Activated naive CD4-positive, alpha-beta T cell treated with anti-CD3 and anti-CD28 coated beads, Interleukin-2, amount 50 U/mL, for 72 hours (primary cell): ENCODE measurements at regions not wholly inside any gene's neighbourhood (a gene's known extent, or its start where the extent isn't known, plus 50 kb on each side); places are given as distances from the start of the nearest gene placed in this dataset.

Experiments
- ATAC-seq, 2 donors: fragments of 150-1000 bp; cut with Tn5 transposase; 2 replicates each; pipeline ENCODE4 v1.10.0; 2021; ENCODE audit warnings: mild to moderate bottlenecking in 2 of 2, moderate library complexity in 2 of 2
- DNase-seq, 2 donors: peaks; one replicate each; pipeline ENCODE4 v3.0.0; 2021 to 2022; ENCODE audit warnings: low spot score in 2 of 2
- H3K27ac Mint-ChIP-seq, 2 donors: one replicate each; pipeline ENCODE4 v1.8.0; 2022; ENCODE audit warnings: mild to moderate bottlenecking in 2 of 2, mixed read lengths in 2 of 2
- H3K36me3 Mint-ChIP-seq, 2 donors: one replicate each; pipeline ENCODE4 v1.8.0; 2022; ENCODE audit warnings: mixed read lengths in 2 of 2
- H3K9me3 Mint-ChIP-seq, 2 donors: one replicate each; pipeline ENCODE4 v1.8.0; 2022; ENCODE audit warnings: mixed read lengths in 2 of 2

DNA sequence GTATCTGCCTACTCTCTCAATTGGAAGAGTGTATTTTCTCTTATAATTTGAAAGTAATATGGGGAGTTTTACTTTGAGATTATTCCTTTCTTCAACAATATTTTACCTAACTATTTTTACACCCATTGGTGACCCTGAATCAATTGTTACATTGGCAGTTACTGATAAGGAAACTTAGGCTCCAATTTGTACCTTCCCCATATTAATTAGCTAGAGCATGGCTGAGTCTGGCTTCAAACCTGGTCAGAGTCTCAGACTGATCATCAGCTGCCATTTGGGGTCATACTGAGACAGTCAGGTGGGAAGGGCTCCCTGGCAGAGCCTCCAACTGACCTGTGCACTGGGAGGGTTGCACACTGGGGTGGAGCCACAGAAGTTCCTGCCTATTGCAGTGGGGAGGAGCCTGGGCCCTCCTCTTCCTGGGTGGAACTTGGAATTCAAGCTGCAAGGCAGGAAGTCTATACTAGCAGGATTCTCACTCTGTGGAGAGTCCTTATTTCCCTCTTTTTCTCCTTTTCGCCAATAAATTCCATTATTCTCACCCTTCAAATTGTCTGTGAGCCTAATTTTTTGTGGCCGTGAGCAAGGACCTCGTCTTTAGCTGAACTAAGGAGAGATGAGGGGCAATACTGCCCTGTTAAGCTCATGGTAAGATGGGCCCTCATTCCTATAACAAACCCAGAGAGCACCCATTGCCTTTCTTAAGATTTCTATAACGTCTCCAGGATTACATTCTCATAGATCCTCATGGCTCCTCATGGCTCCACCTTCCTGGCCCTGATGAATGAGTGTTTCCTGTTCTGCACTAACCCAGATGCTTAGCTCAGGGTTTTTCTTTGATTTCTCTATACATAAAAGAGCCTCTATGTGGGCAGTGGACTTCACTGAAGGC, 285.1 kb downstream of the ADGB start:
- ATAC-seq, result no peak
- DNase-seq, result no peak
- no peak overlapping the region for H3K27ac Mint-ChIP-seq
- peaks cover 0 to 6% of the 10 kb centered on the region in 2 donors for H3K36me3 Mint-ChIP-seq
- peaks cover 0 to 6% of the 10 kb centered on the region in 2 donors for H3K9me3 Mint-ChIP-seq

DNA sequence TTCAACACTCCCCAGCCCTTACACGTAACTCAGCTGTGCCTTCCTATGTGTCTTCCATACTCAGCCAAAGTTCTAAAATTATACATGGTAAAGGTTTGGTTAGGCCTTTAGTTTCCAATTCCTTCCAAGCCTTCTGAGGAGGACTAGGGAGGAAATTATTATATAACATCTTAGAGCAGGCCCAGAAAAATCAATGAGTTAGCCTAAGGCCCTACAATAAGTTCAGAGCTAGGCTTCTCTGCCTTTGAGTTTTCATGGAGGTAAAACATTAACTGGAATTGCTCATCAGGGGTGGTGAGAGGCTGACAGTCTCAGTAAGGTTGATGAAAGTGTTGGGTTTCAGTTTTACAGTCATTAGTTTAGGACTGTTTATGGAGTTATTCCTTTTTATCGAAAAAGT, 286.0 kb downstream of the ADGB start:
- no peak overlapping the region for H3K27ac Mint-ChIP-seq
- no peaks in the 10 kb centered on the region for H3K36me3 Mint-ChIP-seq
- H3K9me3 Mint-ChIP-seq, result no peaks in the 10 kb centered on the region
- ATAC-seq (no peak), DNase-seq (no peak)

DNA sequence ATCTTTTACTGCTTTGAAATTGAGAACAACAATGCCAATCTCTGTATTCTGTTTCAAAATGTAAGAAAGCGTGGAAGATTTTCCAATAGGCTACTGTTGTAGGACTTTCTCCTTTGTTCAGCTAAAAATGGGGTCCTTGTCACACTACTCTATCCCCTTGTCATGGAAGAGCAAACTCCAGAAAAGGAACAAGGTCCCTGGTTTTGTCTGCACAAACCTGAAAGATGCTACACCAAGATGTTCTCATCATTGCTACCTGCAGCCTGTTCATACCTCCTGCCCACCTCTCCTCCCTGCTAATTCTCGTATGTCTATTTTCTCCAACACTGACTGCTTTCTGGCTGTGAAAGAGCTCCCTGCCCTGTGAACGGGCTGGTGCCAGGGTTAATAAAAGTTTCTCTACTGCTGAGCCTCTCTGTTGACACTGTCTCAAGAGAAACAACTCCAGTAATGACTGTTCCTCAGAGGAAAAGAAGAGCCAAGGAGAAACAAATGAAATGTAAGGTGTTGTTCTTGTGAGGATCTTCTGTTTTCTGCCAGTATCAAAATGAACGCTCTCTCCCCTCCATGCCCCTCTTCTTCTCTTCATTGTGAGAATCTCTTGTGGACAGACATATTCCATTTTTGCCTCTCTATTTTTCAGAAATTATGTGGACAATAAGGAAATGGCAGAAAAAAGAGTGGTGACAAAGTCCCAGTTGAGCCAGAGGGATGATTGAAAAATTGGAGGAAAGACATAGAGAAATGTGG, 287.1 kb downstream of the ADGB start:
- no peaks in the 10 kb centered on the region for H3K9me3 Mint-ChIP-seq
- no peak overlapping the region for H3K27ac Mint-ChIP-seq
- DNase-seq, result no peak
- ATAC-seq, result no peak
- no peaks in the 10 kb centered on the region for H3K36me3 Mint-ChIP-seq

DNA sequence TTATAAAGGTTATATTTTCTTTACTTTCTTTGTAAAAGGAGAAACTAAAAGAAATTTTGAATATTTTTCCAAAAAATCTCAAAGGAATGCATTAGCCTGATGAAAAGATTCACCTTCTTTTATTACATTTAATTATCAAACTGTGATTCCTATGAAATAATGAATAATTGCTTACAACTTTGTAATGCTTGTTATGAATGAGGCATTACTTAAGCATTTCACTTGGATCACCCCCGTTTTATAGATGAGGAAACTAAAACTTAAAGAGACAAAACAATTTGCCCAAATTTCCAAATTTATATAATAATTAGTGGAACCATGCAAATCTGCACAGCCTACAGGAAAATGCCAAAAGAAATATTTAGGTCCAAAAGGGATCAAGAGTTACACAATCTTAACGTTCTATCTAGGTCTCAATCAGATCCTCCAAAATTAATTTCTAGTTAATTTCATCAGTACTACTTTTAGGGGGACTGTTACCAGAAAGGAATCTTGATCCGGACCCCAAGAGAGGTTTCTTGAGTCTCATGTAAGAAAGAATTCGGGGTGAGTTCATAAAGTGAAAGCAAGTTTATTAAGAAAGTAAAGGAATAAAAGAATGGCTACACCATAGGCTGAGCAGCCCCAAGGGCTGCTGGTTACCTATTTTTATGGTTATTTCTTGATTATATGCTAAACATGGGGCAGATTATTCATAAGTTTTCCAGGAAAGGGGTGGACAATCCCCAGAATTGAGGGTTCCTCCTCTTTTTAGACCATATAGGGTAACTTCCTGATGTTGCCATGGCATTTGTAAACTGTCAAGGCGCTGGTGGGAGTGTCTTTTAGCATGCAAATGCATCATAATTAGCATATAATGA, 288.0 kb downstream of the ADGB start:
- H3K36me3 Mint-ChIP-seq, result no peaks in the 10 kb centered on the region
- no peak for ATAC-seq
- H3K27ac Mint-ChIP-seq, result no peak overlapping the region
- H3K9me3 Mint-ChIP-seq, result no peaks in the 10 kb centered on the region
- no peak for DNase-seq

DNA sequence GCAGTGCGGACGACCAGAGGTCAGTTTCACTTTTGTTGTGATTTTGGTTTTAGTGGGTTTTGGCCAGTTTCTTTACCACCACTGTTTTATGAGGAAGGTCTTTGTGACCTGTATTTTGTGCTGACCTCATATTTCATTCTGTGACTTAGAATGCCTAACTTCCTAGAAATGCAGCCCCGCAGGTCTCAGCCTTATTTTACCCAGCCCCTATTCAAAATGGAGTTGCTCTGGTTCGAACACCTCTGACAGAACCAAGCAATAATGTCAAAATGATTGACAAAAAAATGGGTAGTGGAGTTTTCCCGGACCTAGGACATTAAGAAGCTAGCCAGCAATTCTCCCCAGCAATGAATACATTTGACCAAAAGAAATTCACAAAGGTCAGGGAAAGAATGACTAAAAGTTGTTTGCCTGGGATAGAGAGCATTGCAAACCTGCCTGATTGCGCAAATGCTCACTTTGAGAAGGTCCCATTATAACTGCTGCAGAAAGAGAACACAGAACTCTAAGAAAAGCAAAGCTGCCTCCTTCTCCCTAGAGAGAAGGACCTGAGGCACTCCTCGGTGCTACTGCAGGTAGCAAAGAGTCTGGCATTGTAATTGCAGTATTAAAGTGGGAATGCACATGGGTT, 288.8 kb downstream of the ADGB start:
- Mint-ChIP-seq H3K9me3 (no peaks in the 10 kb centered on the region), H3K27ac (no peak overlapping the region), H3K36me3 (no peaks in the 10 kb centered on the region)
- DNase-seq (no peak), ATAC-seq (no peak)

DNA sequence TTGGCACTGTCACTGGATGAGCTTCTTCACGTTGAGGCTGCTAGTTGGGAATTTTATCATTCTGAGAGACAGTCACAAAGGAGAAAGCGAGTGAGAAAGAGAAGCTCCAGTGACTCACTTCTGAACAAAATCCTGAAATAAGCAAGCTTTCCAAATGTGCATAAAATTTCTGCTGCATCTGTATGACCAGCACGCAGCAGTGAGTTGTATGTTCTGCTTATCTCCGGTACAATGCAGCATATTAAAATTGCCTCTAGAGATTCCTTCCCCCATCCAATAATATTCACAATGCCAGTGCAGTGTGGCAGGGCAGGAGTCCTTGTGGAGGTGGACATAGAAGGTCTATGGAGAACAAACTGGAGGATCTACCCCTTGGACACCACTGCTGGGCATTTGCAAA, 290.5 kb downstream of the ADGB start:
- DNase-seq, result no peak
- no peak overlapping the region for H3K27ac Mint-ChIP-seq
- ATAC-seq, result no peak
- H3K36me3 Mint-ChIP-seq, result no peaks in the 10 kb centered on the region
- H3K9me3 Mint-ChIP-seq, result no peaks in the 10 kb centered on the region

DNA sequence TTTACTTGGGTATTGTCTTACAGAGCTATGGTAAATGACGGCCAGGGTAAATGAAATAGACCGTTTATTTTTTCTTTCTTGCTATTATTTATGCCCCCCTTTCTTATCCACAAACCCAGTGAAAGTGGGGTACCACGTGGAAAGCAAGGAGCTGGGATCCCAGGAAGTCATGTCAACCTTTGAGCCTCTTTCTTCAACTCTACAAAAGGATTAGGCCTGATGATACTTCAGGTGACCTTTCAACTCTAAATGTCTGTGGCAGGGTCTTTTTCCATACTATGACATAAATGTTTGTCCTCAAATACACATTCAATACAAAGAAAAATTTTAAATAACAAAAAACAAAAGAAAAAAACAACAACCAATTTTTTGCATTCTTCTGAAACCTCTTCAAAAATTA, 291.4 kb downstream of the ADGB start:
- H3K36me3 Mint-ChIP-seq, result no peaks in the 10 kb centered on the region
- H3K9me3 Mint-ChIP-seq, result no peaks in the 10 kb centered on the region
- ATAC-seq (no peak), DNase-seq (no peak)
- H3K27ac Mint-ChIP-seq, result no peak overlapping the region

DNA sequence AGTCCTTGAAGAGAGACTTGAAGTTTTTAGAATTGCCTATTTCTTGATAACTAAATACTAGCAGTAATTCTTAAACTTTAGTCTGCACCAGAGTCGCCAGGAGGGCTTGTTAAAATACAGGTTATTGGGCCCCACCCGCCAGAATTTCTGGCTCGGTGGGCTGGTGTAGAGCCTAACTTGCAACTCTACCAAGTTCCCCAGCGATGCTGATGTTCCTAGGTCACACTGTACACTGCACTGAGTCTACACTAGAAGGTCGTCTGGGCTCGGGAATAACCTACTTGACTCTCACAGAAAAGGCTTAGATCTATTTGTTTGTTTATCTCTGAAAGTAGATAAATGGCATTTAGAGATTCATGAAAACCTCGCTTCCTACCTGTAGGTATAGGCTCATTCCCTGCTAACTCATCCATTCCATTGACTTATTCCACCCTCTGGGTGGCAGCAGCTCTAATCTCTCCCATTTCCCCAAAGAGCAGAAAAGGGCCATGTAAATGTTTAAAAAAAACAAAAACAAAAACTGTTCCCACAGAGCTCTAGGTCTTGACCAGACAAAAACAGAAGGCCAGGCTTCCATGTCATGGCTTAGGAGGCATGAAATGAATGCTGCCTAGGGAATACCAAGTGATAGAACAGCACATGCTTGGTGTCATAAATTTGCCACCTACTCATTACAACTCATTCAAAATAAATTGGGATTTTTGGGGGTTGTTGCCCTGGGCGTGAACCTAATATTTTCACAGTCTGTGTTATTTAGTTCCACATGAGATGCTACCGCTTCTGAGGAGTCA, 292.1 kb downstream of the ADGB start:
- Mint-ChIP-seq H3K27ac (no peak overlapping the region), H3K9me3 (no peaks in the 10 kb centered on the region), H3K36me3 (no peaks in the 10 kb centered on the region)
- DNase-seq, result no peak
- ATAC-seq, result no peak

DNA sequence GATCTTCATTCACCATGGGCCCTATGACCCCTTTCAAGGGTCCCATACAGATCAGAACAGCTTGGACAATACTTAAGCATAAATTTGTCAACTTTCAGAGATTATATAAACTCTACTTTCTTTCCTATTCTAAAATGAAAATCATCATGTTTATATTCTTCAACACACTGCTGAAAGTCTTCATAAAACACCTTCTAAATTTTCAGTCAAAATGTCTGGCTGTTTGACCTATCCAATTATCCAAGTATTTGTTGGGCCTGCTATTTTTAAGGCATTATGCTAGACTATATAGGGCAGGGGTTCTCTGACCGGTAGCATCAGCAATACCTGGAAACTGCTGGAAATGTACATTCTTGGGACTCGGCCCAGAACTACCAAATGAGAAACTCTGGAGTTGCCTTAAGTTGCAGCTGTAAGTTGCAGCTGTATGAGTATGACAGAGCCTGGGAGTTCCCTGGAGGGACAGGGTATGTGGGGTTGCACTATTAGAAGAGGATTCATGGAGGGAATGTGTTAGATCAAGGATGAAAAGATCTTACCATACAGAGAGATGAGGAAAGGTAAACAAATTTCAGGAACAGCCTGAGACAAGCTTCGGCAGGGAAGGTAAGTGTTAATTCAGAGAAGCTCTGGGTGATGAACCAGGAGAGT, 293.0 kb downstream of the ADGB start:
- no peak for DNase-seq
- peak overlapping the region in 1 of 2 donors; percentile 52 for H3K27ac Mint-ChIP-seq
- no peak for ATAC-seq
- H3K9me3 Mint-ChIP-seq, result no peaks in the 10 kb centered on the region
- H3K36me3 Mint-ChIP-seq, result no peaks in the 10 kb centered on the region

DNA sequence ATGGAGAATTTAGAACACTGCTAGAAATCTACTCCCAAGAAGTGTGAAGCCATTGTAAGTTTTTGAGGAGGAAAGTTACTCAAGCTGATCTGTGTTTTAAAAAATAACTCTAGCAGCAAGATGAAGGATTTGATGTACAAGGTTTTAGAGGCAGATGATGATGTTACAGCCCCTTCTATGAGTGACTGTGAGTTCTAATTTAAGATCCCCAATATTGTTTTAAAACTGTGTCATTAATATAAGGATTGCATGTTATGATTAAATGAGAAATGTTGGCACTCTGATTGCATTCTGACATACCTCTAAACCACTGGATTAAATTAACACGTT, 293.5 kb downstream of the ADGB start:
- DNase-seq, result no peak
- Mint-ChIP-seq H3K36me3 (no peaks in the 10 kb centered on the region), H3K9me3 (no peaks in the 10 kb centered on the region), H3K27ac (no peak overlapping the region)
- no peak for ATAC-seq

DNA sequence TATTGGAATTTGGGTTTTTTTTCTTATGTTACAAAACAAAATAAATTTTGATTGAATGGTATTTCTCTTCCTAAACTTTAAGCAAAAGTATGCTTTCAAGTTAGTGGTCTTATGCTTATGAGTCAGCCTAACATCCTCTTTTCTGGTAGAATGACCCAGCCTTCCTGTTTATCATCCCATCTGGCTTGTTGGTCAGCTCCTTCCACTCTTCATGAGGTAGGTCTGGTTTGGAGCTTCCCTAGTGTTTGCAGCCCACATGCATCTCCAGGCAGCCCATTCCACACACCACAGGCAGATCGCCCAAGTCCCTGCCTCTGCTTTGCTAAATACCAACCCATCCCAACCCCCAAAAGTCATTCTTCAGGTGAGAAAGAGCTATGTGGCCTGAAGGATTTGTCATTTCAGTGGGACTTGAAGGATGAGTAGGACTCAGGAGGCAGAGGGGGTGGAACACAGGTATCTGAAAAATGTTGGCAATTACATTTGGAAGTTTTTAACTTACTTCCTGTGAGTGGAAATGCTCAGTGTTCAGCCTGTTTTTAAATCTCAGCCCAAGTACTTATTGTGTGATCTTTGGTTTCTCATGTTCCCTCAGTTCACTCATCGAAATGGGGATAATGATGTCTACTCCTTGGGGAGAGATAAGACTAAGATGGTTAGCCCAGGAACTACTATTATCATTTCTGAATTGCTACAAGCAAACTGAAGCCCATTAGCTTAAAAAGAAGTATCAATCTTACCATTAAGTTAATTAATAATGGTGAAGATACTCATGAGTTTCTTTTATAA, 294.0 kb downstream of the ADGB start:
- Mint-ChIP-seq H3K36me3 (no peaks in the 10 kb centered on the region), H3K9me3 (no peaks in the 10 kb centered on the region), H3K27ac (no peak overlapping the region)
- DNase-seq (no peak), ATAC-seq (no peak)

DNA sequence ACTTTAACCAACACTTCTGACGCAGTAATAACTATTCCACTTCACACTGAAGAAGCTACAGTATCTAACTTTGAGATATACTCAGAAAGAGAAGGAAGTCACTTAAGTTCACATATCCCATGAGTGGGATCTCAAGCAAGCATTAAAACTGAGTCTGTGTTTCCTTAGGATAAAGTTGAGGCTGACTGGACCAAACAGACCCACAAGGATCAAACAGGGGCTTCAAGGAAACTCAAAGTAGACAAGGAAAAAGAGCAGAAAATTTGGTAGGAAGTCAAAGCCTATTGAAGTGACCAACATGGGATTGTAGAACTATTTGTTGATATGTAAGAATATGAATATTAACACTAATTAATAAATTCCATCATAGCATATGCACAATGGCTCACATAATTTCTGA, 294.9 kb downstream of the ADGB start:
- no peak for DNase-seq
- H3K36me3 Mint-ChIP-seq, result no peaks in the 10 kb centered on the region

DNA sequence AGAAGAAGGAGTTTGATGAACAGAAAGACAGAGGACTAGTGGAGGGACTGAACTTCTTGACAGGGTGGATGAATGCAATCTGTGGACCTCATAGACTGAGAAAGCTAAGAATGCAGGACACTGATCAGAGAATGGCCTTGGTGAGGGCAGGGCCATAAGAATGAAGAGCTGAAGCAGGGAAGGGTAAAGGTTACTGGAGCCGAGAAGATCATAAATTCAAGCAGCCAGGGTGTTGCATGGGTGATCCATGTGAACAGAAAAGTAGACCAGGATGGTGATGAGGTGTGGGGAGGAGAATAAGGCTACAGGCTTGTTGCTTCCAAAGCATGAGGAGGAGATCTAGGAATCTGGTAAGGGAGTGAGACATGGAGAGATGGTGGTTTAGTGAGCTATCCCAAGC, 295.9 kb downstream of the ADGB start:
- no peak overlapping the region for H3K27ac Mint-ChIP-seq
- H3K9me3 Mint-ChIP-seq, result no peaks in the 10 kb centered on the region
- H3K36me3 Mint-ChIP-seq, result no peaks in the 10 kb centered on the region
- ATAC-seq (no peak), DNase-seq (no peak)

More for the DNA sequence above, 294.9 kb downstream of the ADGB start:
- Mint-ChIP-seq H3K9me3 (no peaks in the 10 kb centered on the region), H3K27ac (no peak overlapping the region)
- no peak for ATAC-seq

DNA sequence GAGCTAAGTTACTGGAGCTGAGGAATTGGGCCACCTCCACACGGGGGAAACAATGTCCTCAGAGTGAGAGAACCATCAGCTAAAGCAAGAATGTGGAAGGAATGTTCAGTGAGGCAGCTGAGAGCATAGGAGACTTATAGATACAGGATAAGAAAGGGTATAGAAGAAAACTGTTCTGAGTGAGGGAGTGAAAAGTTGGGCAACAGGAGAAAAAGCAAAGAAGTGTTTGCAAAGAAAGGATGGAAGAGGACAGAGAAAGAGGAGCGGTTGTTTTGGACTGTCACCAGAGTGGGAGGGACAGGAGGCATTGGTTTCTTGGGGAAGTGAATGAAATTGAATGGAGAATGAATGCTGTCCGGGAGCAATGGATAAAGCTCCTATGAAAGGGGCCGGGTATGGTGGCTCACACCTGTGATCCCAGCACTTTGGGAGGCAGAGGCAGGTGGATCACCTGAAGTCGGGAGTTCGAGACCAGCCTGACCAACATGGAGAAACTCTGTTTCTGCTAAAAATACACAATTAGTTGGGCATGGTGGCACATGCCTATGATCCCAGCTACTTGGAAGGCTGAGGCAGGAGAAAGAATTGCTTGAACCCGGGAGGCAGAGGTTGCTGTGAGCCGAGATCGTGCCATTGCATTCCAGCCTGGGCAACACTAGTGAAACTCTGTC, 296.5 kb downstream of the ADGB start:
- no peaks in the 10 kb centered on the region for H3K9me3 Mint-ChIP-seq
- no peak for ATAC-seq
- no peak for DNase-seq
- H3K36me3 Mint-ChIP-seq, result no peaks in the 10 kb centered on the region
- H3K27ac Mint-ChIP-seq, result no peak overlapping the region

DNA sequence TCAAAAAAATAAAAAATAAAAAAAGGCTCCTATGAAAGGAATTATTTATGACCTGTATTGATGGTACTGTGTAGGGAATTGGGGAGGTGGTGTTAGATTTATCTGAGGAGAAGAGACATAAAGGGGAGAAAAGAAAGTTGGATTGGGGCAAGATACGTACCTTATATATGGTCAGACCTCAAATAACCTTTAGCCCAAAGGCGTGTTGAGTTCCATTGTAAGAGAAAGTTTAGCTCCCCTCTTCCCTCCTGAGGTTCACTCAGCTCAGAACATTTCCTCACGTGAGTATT, 296.9 kb downstream of the ADGB start:
- no peak overlapping the region for H3K27ac Mint-ChIP-seq
- H3K9me3 Mint-ChIP-seq, result no peaks in the 10 kb centered on the region
- no peak for DNase-seq
- H3K36me3 Mint-ChIP-seq, result no peaks in the 10 kb centered on the region
- no peak for ATAC-seq
